ELR (cell line): ENCODE measurements at regions not wholly inside any gene's neighbourhood (a gene's known extent, or its start where the extent isn't known, plus 50 kb on each side); places are given as distances from the start of the nearest gene placed in this dataset.
"Not testable (repeated sequence)": the region's sequence is repeated elsewhere in the genome, so short reads cannot be mapped to it uniquely, and the experiment has no call there.

Experiments used
- DNase-seq: peaks from one replicate; pipeline ENCODE4 v3.0.0-alpha.2; 2015; ENCODE audit warnings: low read depth

- DNase-seq = no peak
Measured at GRCh38 chrX:115911967-115912366, 258.6 kb upstream of the AGTR2 start.

- no peak for DNase-seq
Measured at GRCh38 chrX:115912372-115912897, 258.1 kb upstream of the AGTR2 start.

GRCh38 chrX:115913575-115913974 is 257.0 kb upstream of the AGTR2 start:
- DNase-seq = no peak

- not testable (repeated sequence) for DNase-seq
Measured at GRCh38 chrX:115915625-115916024, 254.9 kb upstream of the AGTR2 start.

- DNase-seq = no peak
Measured at GRCh38 chrX:115929480-115929879, 241.1 kb upstream of the AGTR2 start.

- DNase-seq = no peak
Measured at GRCh38 chrX:115936008-115936407, 234.5 kb upstream of the AGTR2 start.

- no peak for DNase-seq
Measured at GRCh38 chrX:115939070-115939469, 231.5 kb upstream of the AGTR2 start.

- DNase-seq = no peak
Measured at GRCh38 chrX:115939636-115940160, 230.8 kb upstream of the AGTR2 start.

- no peak for DNase-seq
Measured at GRCh38 chrX:115940348-115940747, 230.2 kb upstream of the AGTR2 start.

- DNase-seq = no peak
Measured at GRCh38 chrX:115940888-115941332, 229.6 kb upstream of the AGTR2 start.

- DNase-seq = no peak
Measured at GRCh38 chrX:115941388-115941787, 229.2 kb upstream of the AGTR2 start.

GRCh38 chrX:115946059-115946458 is 224.5 kb upstream of the AGTR2 start:
- no peak for DNase-seq

- DNase-seq = no peak
Measured at GRCh38 chrX:115948018-115948923, 222.3 kb upstream of the AGTR2 start.

GRCh38 chrX:115949900-115950822 is 220.4 kb upstream of the AGTR2 start:
- no peak for DNase-seq

GRCh38 chrX:115952417-115953092 is 218.0 kb upstream of the AGTR2 start:
- DNase-seq = no peak

- no peak for DNase-seq
Measured at GRCh38 chrX:115957862-115958490, 212.6 kb upstream of the AGTR2 start.

GRCh38 chrX:115958687-115959359 is 211.7 kb upstream of the AGTR2 start:
- DNase-seq = no peak

- DNase-seq = no peak
Measured at GRCh38 chrX:115960440-115961084, 210.0 kb upstream of the AGTR2 start.

GRCh38 chrX:115966920-115967319 is 203.6 kb upstream of the AGTR2 start:
- no peak for DNase-seq
